GM19395 (cell line): ENCODE measurements at regions not wholly inside any gene's neighbourhood (a gene's known extent, or its start where the extent isn't known, plus 50 kb on each side); places are given as distances from the start of the nearest gene placed in this dataset.
A peak's percentile ranks its signal among the peaks of the same experiment; 100 is the strongest.
"Not testable (repeated sequence)": the region's sequence is repeated elsewhere in the genome, so short reads cannot be mapped to it uniquely, and the experiment has no call there.

ENCODE experiments used
- ATAC-seq: cut with Tn5 transposase; IDR thresholded peaks from one replicate; pipeline ENCODE4 v1.9.1; 2021; ENCODE audit warnings: mild to moderate bottlenecking, moderate library complexity; ENCODE audit not compliant: unreplicated experiment

DNA sequence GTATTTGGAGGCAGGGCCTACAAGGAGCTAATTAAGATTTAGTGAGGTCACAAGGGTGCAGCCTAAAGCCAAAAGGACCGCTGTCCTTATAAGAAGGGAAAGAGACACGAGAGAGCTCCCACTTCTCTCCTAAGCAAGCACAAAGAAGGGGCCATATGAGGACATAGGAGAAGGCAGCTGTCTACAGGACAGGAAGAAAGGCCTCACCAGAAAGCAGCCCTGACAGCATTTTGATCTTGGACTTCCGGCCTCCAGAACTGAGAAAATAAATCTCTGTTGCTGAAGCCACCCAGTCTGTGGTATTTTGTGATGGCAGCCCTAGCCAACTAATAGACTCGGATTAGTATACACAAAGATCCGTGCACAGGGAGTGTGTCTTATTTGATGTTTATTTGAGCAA, 139.7 kb downstream of the B3GNT2 start:
- no peak for ATAC-seq

DNA sequence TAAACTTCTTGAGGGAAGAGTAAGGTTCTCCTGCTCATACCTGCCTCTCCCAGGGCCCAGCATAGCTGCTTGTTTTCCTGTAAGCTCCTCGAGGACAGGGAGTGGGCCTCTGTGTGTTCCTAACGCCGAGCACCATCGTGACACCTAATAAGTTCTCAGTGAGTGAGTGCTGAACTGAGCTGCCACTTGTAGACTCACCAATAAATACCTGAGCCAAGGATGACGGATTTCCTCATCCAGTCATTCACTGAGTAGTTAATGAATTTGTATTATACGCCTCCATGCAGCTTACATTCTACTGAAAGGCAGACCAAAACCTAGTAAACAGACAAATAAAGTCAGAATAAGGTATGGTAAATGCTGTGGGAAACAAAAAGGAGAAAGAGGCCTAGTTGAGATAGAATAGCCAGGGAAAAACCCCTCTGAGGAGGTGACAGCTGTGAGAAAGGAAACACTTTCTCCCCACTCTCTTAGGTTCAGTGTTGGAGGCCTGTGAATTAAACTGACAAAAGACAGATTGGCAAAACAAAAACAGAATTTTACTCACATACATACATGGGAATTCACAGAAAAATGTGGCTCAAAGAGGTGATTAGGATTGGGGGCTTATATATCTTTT, 138.6 kb downstream of the B3GNT2 start:
- ATAC-seq: peak; percentile 76

DNA sequence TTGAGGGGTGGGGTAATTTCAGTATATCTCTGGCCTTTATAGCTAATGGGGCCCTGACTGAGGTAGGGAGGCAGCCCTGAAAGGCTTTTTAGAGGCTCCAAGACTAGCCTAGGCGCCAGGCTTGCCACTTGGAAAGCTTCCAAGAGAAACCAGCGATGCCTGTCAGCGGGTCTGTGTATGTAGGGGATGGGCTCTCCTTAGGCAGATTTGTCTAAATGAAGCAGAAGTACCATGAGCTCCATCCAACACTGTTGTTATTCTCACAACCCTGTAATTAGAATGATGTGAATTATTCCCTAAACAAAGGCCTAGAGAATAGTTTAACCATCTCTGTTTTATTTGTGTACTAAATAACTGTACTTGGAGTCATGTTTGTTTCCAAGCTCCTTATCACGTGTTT, 138.1 kb downstream of the B3GNT2 start:
- ATAC-seq: no peak

DNA sequence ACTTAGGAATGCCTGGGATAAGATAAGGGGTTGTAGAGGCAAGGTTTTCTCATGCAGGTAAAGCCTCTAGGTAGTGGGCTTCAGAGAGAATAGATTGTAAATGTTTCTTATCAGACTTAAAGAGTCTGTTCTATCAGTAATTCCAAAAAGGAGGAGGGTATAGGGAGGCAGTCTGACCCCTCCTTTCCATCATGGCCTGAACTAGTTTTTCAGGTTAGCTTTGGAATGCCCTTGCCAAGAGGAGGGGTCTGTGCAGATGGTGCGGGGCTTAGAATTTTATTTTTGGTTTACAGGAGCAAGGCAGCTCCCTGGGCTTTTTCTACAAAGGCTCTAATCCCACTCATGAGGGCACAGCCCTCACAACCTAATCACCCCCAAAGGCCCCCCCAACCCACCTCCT, 135.0 kb downstream of the B3GNT2 start:
- ATAC-seq: no peak

DNA sequence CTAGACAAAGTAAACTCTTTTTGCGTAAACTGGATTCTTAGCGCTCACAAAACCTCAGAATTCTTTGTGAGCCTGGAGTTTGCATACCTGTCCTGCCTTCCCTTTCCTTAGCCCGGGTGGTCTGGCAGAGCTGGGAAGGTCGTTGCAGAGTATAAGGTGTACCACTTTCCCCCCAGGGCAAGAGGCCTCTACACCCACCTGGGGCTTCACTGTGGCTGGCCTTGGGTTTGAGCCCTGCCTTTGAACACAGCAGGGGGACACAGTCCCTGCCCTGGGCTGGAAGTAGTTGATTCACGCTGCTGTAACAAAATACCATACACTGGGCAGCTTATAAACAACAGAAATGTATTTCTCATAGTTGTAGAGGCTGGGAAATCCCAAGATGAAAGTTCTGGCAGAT, 133.9 kb downstream of the B3GNT2 start:
- ATAC-seq: no peak

DNA sequence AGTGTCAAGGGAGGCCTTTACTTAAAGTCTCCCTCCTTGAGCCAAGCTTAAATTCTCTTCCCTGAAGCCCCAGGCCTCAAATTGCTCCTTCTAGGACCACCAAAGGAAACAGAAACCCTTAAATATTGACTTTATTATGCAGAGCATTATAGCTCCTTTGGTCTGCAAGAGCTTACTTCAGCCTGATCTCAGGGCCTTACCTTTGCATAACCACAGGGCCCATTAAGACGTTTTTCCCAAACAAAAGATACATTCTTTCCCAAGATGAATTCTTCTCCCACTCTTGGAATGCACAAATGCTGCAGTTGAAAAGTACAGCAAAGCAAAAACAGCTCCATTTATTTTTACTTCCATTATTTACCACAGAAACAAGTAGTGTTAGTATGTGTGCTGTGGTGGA, 130.8 kb downstream of the B3GNT2 start:
- ATAC-seq: no peak

DNA sequence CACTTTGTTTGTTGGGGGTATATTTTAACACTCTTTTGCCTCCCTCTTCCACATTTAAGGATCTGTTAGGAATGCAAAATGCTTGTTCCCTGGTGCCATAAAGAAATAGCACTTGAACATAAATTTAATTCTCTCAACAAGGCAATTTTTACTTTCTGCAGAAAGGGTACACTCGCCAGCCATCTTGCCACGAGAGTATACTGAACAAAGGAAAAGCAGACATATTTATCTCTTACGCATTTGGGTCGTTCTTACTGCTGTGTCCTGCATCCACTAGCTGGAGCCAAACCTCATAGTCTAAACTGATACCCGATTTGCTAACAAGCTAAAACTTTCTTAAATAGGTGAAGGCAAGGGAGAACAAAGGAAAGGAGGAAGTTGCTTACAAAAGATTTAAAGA, 129.5 kb downstream of the B3GNT2 start:
- no peak for ATAC-seq

DNA sequence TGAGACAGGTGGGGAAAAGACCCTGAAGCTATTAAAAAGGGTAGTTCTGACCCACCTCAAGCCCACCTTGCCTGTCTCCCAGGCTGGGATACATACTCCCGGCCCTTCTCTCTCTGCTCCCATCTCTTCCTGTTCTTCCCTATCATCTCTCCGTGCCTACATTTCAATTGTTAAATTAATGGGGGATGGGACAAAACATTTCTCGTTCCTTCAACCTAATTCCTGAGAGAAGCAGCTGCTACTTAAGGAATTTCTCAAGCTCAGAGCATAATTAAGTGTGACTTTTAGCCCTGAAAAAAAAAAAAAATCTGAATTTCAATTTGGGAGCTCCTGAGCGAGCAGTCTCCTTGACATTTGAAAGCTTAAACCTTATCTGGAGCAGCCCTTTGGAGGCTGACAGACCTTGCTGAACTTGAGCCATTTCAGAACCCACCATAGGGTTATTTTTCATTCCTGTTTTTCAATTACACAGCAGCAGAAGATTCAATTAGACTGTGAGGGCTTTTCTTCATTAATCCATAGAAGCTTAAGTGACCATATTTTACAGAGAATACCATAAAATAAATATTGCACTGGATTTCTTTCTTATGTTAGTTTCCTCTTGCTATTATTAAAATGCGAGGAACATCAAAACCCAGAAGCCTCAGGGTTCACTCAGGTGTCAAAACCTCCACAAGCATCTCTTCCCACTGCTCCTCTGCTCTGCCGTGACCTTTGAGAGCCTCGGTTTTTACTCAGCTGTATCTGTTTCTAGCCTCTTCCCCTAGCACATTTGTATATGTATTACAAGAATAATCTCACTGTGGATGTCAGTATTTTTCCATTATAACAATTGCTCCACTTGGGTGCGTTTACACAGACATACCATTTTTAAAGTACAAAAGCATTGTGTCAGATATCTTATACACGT, 125.7 kb downstream of the B3GNT2 start:
- no peak for ATAC-seq

DNA sequence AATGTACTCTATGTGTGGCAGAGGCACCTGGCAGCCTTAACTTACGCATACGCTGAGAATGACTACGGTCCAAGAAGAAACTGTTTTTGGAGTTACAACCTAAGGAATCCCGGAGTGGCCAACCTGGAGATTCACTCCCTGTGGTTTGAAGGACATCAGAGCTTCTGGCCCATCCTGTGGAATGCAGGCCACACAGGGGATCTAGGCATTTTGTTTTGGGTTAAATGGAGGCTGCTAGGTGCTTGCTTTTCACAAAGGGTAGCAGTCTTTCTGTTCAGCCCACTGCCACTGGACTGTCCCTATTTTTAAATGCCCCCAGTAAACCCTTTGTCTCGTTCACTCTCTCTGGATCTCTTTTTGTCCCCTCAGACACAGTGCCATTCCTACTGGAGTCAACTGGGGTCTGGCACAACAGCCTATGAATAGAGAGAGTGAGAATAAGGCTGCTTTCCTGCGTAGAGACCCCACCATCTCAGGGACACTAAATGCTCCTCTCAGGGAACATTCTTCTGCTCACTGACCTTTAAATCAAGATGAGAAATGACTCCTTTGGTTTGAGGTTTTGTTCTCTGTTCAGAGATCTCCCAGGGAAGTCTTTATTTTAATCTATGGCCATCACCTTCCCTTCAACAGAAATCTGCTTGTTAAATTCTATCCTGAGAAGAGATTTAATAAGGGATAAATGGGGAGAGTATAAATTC, 124.9 kb downstream of the B3GNT2 start:
- no peak for ATAC-seq

DNA sequence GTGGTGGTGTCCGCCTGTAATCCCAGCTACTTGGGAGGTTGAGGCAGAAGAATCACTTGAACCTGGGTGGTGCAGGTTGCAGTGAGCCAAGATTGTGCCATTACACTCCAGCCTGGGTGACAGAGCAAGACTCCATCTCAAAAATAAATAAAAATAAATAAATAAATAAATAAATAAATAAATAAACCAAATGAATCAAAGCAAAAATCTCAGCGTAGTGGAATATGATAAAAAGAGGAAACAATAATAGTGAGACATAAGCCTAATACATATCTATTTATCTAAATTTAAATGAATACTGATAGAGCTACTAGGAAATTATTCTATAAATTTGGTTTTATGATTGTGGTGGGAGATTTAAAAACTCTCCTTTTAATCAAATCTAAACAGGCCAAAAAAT, 124.2 kb downstream of the B3GNT2 start:
- not testable (repeated sequence) for ATAC-seq

DNA sequence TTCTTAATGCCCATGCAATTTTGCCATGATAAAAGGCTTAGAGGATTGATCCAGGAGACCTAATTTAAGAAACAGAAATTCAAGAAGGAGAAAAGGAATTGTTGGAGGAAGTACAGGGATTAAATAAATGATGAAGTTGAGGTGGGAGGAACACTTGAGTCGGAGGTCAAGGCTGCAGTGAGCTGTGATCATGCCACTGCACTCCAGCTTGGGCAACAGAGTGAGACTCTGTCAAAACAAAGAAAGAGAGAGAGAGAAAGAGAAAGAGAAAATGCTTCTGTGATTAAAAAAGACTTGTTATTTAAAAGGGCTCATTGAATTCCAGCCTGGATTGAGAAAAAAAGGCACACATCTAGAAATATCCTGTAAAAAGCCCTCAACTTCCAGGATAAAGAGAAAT, 123.2 kb downstream of the B3GNT2 start:
- ATAC-seq: no peak

DNA sequence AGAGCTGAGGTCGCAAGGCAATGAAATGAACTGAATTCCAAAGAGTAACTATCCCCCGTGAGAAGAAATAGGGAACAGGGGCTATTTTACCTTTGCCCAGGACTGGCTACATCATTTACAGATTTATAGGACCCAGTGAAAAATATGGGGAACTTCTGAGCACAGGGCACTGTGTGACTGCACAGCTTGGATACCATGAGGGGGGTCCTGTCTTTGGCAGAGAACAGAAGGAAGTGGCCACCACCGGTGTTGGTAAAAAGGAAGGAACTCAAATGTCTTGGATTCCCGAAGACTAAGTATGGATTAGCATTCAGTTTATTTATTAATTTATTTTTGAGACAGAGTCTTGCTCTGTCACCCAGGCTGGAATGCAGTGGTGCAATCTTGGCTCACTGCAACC, 119.6 kb downstream of the B3GNT2 start:
- no peak for ATAC-seq

DNA sequence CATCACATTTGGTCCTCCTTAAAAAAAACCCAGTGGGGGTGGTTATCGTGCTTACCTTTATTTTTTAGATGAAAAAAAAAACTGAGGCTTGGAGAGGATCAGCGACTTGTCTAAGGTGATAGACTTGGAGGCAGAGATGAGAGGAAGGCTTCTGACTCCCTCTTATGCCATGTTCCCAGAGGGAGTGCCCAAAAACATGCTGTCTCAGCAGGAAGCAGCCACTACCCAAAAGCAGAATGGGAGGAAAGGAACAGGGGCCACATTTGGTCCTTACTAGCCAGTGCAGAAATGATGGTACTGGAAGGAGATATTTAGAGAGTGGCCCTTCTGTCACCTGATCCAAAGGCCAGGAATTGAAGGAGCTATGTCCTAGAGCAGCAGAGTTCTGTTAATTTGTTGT, 118.4 kb downstream of the B3GNT2 start:
- peak; percentile 12 for ATAC-seq

DNA sequence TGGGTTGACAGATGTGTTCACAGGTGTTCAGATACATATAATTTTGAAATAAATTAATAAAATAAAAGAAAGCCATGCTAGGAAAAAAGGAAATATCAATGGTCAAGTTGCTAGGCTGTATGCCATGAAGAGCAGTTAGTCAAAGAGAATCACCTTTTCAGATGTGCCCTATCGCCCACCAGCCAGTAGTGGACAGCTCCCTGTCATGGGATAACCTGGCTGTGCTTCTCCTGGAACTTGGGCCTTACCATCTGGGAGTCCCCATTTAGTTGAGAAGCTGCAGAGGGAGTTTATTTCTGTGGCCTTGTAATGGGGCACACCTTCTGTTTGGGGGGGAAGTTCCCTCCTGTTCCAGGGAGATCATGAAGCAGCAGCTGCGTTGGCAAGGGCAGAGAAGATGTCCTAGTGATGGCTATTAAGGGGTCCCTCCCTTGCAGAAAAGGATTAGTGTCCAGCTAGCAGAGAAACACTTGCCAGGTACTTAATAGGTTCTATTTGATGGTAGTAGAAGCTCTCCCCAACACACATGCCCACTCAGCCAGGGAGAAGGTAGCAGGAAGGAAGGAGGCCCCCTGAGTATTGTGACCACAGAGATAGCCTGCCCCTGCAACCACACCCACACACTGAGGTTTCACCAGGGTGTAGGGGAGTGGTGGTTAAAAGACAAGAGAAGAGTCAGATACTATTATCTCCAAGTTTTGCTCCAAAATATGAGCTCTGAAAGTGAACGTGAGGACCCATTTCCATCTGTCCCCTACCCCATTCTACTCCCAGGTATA, 117.7 kb downstream of the B3GNT2 start:
- ATAC-seq: peak; percentile 81

DNA sequence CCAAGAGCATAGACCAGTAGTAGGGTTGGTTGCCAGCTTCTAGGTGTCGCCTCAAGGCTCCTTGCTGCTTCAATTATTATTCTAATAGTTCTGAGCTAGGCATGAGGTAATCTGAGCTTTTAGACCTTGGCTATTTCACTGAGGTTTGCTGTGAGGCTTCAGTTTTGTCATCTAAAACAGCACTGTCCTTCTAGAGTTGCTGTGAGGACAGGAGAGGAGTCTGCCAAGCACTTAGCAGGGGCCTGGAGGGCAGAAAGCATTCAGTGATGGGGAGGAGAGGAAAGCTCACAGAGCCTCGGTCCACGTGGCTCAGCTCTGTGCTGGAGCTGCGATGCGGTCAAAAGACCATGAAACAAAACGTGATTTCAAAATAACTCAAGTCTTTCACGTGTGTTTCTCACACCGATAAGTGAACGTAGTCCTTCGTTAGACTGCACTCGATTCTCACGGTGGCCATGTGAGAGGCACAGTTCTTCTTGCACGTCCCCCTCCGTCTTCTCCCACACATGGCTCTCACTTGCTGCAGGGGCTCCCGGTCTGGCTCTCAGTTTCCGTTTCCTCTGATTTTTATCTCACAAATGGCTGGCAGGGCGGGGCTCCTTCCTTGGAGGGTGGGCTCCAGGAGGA, 113.7 kb downstream of the B3GNT2 start:
- peak; percentile 53 for ATAC-seq

DNA sequence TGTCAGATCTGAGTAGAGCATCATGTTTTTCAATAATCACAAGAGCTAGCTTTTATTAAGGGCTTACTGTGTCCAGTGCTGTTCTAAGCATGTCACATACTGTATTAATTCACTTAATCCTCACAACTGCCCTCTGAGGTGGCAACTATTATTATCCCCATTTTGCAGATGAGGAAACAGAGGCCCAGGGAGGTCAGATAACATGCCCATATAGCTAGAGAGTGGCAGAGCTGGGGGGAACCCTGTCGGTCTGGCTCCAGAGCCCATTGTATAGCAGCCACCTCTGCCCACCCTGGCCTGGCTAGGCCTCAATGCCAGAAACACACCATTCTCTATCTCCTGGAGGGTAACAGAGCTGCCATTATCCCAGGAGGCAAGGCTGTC, 113.2 kb downstream of the B3GNT2 start:
- no peak for ATAC-seq

DNA sequence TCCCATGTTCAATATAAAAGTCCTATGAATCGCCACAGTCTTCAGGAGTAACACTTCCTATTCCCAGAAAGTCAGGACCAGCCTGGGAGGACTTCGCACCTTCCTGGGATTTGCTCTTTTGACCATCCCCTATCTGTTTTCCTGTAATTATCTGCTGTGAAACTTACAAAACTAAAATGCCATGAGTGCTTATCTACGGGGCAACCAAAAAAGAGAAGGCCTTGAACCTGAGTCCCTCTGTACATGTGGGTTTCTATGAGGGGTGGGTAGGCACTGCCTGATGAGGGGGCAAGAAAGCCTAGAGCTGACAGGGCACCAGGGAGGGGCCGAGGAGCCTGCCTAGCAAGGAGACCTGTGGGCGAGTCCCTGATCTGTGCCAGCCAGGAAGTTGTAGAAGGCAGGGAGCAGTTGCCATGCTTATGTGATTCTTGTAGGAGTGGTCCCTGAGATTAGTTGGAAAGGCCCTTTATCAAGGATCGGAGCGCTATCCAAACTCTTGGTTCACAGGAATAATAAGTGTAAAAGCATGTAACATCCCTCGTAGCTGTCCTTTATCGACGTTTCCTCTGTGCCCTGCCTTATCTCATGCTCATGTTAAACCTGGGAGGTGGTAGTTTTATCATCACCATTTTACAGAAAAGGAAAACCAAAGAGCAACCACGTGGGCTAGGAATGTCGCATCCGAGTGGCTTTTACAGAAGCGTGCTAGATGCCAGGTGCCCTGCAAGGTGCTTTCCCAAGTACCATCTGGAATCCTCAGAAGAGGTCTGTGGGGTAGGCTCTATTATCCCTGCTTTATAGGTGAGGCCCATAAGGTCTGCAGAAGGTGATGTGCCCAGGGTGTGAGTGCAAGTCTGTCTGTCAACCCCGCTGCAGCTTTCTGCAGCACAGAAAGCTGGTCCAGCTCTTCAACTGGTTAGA, 111.8 kb downstream of the B3GNT2 start:
- no peak for ATAC-seq

DNA sequence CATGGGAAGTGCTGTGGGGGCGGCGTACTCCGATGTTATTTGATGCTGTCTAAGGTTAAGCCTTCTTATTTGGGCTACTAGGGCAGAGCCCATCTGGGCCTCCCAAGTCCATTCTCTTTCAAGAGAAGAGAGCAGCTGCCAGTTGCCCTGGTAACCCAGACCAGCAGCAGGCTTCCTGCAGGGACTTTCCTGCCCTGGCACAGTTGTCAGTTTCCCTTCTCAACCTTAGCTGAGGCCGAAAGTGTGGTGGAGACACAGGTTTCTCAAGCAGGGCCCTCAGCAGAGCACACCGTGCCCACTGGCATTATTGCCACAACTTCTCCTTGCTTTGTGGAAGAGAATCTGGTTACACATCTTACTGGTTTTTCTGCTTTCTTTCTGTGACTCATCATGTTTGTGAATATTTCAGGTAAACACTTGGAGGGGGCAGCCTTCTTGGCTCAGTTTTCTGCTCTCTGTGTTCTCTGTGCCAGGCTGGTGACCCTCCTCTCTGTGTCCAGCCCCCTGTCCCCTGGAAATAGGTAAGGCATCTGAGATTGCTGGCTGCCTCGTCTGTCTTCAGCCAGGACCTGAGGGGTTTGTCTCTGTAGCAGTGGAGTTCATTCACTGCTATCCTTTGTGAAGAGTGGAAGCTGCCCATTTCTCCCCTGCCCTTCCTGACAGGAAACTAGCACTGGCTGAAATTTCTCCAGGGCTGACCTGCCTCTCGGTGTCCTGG, 111.0 kb downstream of the B3GNT2 start:
- ATAC-seq: peak; percentile 27
